HTR-8/SVneo (cell line): ENCODE measurements at regions not wholly inside any gene's neighbourhood (a gene's known extent, or its start where the extent isn't known, plus 50 kb on each side); places are given as distances from the start of the nearest gene placed in this dataset.

Experiments used
- DNase-seq: peaks from one replicate; pipeline ENCODE4 v3.0.0; 2011; ENCODE audit warnings: low spot score, mixed read lengths; ENCODE audit not compliant: insufficient read length
- FAIRE-seq: peaks from 2 replicates; lab custom pipeline; 2011; peaks lifted over from hg19 to GRCh38; lab: Jason Lieb, UNC

GRCh38 chr22:22408731-22409696 is 99.5 kb downstream of the ZNF280B start:
- DNase-seq (peak; percentile 19), FAIRE-seq (no peak)

GRCh38 chr22:22410121-22410520 is 98.4 kb downstream of the ZNF280B start:
- DNase-seq (no peak), FAIRE-seq (no peak)

GRCh38 chr22:22410677-22411076 is 97.9 kb downstream of the ZNF280B start:
- no peak for FAIRE-seq
- DNase-seq, result no peak

- no peak for DNase-seq
Measured at GRCh38 chr22:22414266-22414665, 94.3 kb downstream of the ZNF280B start.

GRCh38 chr22:22417495-22418162 is 90.9 kb downstream of the ZNF280B start:
- DNase-seq (no peak), FAIRE-seq (no peak)

More at GRCh38 chr22:22414266-22414665, 94.3 kb downstream of the ZNF280B start:
- FAIRE-seq, result no peak

GRCh38 chr22:22418163-22418549 is 90.4 kb downstream of the ZNF280B start:
- no peak for FAIRE-seq

GRCh38 chr22:22418957-22419356 is 89.6 kb downstream of the ZNF280B start:
- FAIRE-seq, result no peak

More at GRCh38 chr22:22418163-22418549, 90.4 kb downstream of the ZNF280B start:
- no peak for DNase-seq

GRCh38 chr22:22420580-22420979 is 88.0 kb downstream of the ZNF280B start:
- FAIRE-seq (no peak), DNase-seq (no peak)

More at GRCh38 chr22:22418957-22419356, 89.6 kb downstream of the ZNF280B start:
- DNase-seq, result no peak

- no peak for DNase-seq
- no peak for FAIRE-seq
Measured at GRCh38 chr22:22421392-22421791, 87.2 kb downstream of the ZNF280B start.

GRCh38 chr22:22422629-22423112 is 85.9 kb downstream of the ZNF280B start:
- DNase-seq (peak; percentile 20), FAIRE-seq (no peak)

GRCh38 chr22:22423681-22424080 is 84.9 kb downstream of the ZNF280B start:
- no peak for FAIRE-seq
- DNase-seq, result no peak

- DNase-seq (no peak), FAIRE-seq (no peak)
Measured at GRCh38 chr22:22424210-22424800, 84.2 kb downstream of the ZNF280B start.

GRCh38 chr22:22424956-22425355 is 83.6 kb downstream of the ZNF280B start:
- no peak for DNase-seq
- no peak for FAIRE-seq

- no peak for DNase-seq
- FAIRE-seq, result no peak
Measured at GRCh38 chr22:22425356-22425755, 83.2 kb downstream of the ZNF280B start.

- DNase-seq (no peak), FAIRE-seq (no peak)
Measured at GRCh38 chr22:22425783-22426624, 82.5 kb downstream of the ZNF280B start.

- no peak for FAIRE-seq
Measured at GRCh38 chr22:22427542-22428065, 80.9 kb downstream of the ZNF280B start.

GRCh38 chr22:22428222-22429098 is 80.1 kb downstream of the ZNF280B start:
- no peak for DNase-seq
- FAIRE-seq, result no peak

More at GRCh38 chr22:22427542-22428065, 80.9 kb downstream of the ZNF280B start:
- no peak for DNase-seq

- DNase-seq (no peak), FAIRE-seq (no peak)
Measured at GRCh38 chr22:22429369-22430108, 79.0 kb downstream of the ZNF280B start.
